GM13976 (cell line): ENCODE measurements at regions not wholly inside any gene's neighbourhood (a gene's known extent, or its start where the extent isn't known, plus 50 kb on each side); places are given as distances from the start of the nearest gene placed in this dataset.

Experiments
- DNase-seq: peaks from one replicate; pipeline ENCODE4 v3.0.0; 2012; ENCODE audit warnings: low spot score
- in situ Hi-C: fragments of 300-500 bp; cut with MboI; formaldehyde crosslinking; loops from one replicate; pipeline ENCODE4 v1.12.0; 2022; ENCODE audit warnings: low sequenced_read_pairs, mixed read lengths, inconsistent platforms; ENCODE audit not compliant: unreplicated experiment
- TF ChIP-seq, protein P1 (sequence below): IDR thresholded peaks from 2 replicates; pipeline ENCODE4 v1.5.1; 2012; ENCODE audit warnings: borderline replicate concordance, mild to moderate bottlenecking; ENCODE audit not compliant: insufficient read depth; ENCODE audit errors: extremely low read depth, missing control alignments, control extremely low read depth

GRCh38 chr15:35705030-35705883 is 159.3 kb upstream of the DPH6 start:
- no peak for DNase-seq
- TF ChIP-seq, protein P1, sequence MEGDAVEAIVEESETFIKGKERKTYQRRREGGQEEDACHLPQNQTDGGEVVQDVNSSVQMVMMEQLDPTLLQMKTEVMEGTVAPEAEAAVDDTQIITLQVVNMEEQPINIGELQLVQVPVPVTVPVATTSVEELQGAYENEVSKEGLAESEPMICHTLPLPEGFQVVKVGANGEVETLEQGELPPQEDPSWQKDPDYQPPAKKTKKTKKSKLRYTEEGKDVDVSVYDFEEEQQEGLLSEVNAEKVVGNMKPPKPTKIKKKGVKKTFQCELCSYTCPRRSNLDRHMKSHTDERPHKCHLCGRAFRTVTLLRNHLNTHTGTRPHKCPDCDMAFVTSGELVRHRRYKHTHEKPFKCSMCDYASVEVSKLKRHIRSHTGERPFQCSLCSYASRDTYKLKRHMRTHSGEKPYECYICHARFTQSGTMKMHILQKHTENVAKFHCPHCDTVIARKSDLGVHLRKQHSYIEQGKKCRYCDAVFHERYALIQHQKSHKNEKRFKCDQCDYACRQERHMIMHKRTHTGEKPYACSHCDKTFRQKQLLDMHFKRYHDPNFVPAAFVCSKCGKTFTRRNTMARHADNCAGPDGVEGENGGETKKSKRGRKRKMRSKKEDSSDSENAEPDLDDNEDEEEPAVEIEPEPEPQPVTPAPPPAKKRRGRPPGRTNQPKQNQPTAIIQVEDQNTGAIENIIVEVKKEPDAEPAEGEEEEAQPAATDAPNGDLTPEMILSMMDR = no peak
- in situ Hi-C loops = no loop called here

DNA sequence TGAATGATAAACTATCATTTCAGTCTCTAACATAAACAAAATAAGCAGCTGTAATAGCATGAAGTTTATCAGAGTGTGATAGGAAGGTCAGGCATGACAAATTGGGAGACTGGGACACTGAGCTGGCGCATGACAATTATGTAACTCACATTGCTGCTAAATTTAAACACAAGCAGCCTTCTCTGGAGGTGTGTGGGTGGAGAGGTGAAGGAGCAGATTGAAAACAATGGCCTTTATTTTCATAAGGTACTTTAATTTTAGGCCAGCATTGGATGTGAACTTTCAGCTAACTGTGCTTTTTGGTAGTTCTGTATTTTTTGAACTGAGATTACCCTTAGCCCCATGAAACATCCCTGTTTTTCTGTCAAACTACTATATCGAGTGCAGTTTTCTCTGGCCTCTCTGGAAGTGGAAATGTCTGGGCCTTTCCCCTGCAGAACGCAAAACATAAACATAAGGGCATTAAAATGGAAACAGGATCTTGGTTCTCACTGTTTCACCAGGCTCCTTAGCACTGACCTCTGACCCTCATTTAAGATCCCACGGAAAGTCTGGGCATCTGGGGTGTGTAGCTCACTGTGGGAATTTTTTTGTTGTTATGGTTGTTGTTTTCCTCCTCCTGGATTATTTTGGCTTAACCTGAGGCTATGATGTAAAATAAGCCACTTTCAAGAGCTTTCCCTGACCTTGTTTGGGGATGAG is 160.1 kb upstream of the DPH6 start:
- no peak for DNase-seq
- in situ Hi-C loops = no loop called here
- TF ChIP-seq, protein P1 = no peak

GRCh38 chr15:35712956-35713355 is 167.0 kb upstream of the DPH6 start:
- no peak for DNase-seq
- TF ChIP-seq, protein P1 = no peak
- in situ Hi-C loops = no loop called here

- TF ChIP-seq, protein P1 = no peak
- no peak for DNase-seq
- in situ Hi-C loops = no loop called here
These were observed 167.8 kb upstream of the DPH6 start for GRCh38 chr15:35713733-35714132.

- no peak for DNase-seq
- in situ Hi-C loops = no loop called here
- TF ChIP-seq, protein P1 = no peak
These were observed 171.8 kb upstream of the DPH6 start for GRCh38 chr15:35717721-35718120.

- in situ Hi-C loops = no loop called here
- TF ChIP-seq, protein P1 = no peak
- no peak for DNase-seq
These were observed 174.1 kb upstream of the DPH6 start for GRCh38 chr15:35720019-35720418.
